ENCODE measurements at regions not wholly inside any gene's neighbourhood (a gene's known extent, or its start where the extent isn't known, plus 50 kb on each side); places are given as distances from the start of the nearest gene placed in this dataset.

DNA sequence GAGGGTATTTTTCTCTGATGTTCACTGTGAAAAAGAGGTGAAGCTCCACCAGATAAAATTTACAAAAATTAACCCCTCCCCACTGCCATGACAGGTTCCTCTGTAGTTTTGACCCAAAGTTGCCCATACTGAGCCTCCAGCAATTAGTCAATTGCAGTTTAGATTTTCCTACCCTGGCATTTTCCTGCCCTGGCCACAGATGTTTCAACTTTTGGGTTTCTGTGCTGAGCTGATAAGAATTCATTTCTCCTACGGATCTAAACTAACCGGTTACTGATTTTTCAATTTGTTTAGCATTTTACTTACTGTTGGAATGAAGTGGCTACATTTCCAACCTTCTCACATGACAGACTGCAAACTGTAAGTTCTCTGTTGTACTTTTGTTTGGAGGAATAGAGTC lies 1346.1 kb upstream of the EPHA6 start:
- Histone ChIP-seq H3K4me3 (ENCODE audit: insufficient read length, low read depth) (no peak overlapping the region), H3K4me1 (ENCODE audit: insufficient read depth, insufficient read length) (no peaks in the 10 kb centered on the region), H3K27me3 (ENCODE audit: insufficient read depth, insufficient read length) (no peaks in the 10 kb centered on the region), H3K9me3 (ENCODE audit: insufficient read depth, low read length) (no peaks in the 10 kb centered on the region; the same call in 1 of the 2 replicates), H3K36me3 (ENCODE audit: insufficient read depth, insufficient read length, low read length) (no peaks in the 10 kb centered on the region), H3K9ac (ENCODE audit: insufficient read length, low read depth) (no peak overlapping the region)
- no peak for DNase-seq (ENCODE audit: low read depth, low spot score)
- no peak for TF ChIP-seq YY1 (IDR thresholded peaks at IDR 0.05; ENCODE audit: insufficient read depth, insufficient read length)
- no peak for TF ChIP-seq SUZ12 (IDR thresholded peaks at IDR 0.05; ENCODE audit: extremely low read depth, insufficient read depth, insufficient read length)
- TF ChIP-seq ZNF274 (IDR thresholded peaks at IDR 0.05; ENCODE audit: low read depth, low read length), result no peak

DNA sequence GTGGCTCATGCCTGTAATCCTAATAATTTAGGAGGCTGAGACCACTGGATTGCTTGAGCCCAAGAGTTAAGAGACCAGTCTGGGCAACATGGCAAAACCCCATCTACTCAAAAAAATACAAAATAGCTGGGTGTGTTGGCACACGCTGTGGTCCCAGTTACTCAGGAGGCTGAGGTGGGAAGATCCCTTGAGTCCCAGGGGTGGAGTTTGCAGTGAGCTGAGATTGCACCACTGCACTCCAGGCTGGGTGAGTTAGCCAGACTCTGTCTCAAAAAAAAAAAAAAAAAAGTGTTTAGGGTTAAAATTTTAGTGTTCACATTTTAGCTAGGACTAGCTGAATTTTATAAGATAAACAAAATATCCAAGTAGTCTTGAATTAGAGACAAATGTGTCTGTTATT lies 1340.1 kb upstream of the EPHA6 start:
- no peak for TF ChIP-seq SUZ12 (IDR thresholded peaks at IDR 0.05; ENCODE audit: extremely low read depth, insufficient read depth, insufficient read length)
- no peak for TF ChIP-seq YY1 (IDR thresholded peaks at IDR 0.05; ENCODE audit: insufficient read depth, insufficient read length)

DNA sequence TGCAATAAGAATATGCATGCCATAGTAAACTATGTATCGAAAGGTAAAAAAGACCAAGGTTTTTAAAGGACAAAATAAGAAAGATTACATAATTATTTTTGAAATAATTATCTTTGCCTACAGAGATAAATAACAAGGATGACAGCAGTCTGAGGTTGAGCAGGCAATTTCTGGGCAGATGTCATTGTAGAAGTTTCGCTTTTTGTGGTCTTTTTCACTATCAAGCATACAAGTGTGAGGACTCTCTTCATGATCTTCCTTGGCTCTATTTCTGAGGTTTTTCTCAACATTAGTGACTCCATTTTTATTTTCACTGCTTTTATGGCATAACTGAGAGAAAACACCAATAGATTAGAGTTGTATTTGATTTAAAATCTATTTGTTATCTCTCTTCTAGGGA lies 1337.9 kb upstream of the EPHA6 start:
- TF ChIP-seq ZNF274 (IDR thresholded peaks at IDR 0.05; ENCODE audit: low read depth, low read length), result no peak
- TF ChIP-seq YY1 (IDR thresholded peaks at IDR 0.05; ENCODE audit: insufficient read depth, insufficient read length), result no peak
- no peak for TF ChIP-seq SUZ12 (IDR thresholded peaks at IDR 0.05; ENCODE audit: extremely low read depth, insufficient read depth, insufficient read length)
- Histone ChIP-seq H3K4me3 (ENCODE audit: insufficient read length, low read depth) (no peak overlapping the region), H3K9ac (ENCODE audit: insufficient read length, low read depth) (no peak overlapping the region), H3K9me3 (ENCODE audit: insufficient read depth, low read length) (no peaks in the 10 kb centered on the region), H3K4me1 (ENCODE audit: insufficient read depth, insufficient read length) (no peaks in the 10 kb centered on the region), H3K36me3 (ENCODE audit: insufficient read depth, insufficient read length, low read length) (no peaks in the 10 kb centered on the region), H3K27me3 (ENCODE audit: insufficient read depth, insufficient read length) (no peaks in the 10 kb centered on the region)
- no peak for DNase-seq (ENCODE audit: low read depth, low spot score)

More for the DNA sequence above, 1340.1 kb upstream of the EPHA6 start:
- no peak overlapping the region for H3K4me3 ChIP-seq (ENCODE audit: insufficient read length, low read depth)
- H3K4me1 ChIP-seq (ENCODE audit: insufficient read depth, insufficient read length), result no peaks in the 10 kb centered on the region
- H3K27me3 ChIP-seq (ENCODE audit: insufficient read depth, insufficient read length), result no peaks in the 10 kb centered on the region
- H3K9me3 ChIP-seq (ENCODE audit: insufficient read depth, low read length), result no peaks in the 10 kb centered on the region
- no peak overlapping the region for H3K9ac ChIP-seq (ENCODE audit: insufficient read length, low read depth)
- H3K36me3 ChIP-seq (ENCODE audit: insufficient read depth, insufficient read length, low read length), result no peaks in the 10 kb centered on the region
- DNase-seq (ENCODE audit: low read depth, low spot score), result no peak

DNA sequence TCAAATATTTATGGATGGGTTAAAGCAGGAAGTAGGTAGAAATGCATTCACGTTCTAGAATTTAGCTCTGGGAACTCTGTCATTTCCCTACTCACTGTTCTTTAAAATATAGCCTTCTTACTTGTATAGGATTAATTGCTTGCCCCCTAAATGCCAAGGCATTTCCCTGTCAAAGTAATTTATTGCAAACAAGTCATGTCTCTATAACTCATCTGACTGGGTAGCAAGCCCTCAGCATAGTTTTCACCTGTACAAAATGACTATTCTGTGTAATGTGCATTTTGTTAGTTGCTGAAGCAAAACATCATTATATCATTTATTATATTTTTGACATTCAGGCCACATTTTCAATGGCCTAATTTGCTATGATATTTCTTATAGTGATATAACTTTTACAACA lies 1308.2 kb upstream of the EPHA6 start:
- DNase-seq (ENCODE audit: low read depth, low spot score), result no peak
- Histone ChIP-seq H3K4me1 (ENCODE audit: insufficient read depth, insufficient read length) (no peaks in the 10 kb centered on the region), H3K36me3 (ENCODE audit: insufficient read depth, insufficient read length, low read length) (no peaks in the 10 kb centered on the region), H3K9me3 (ENCODE audit: insufficient read depth, low read length) (peaks cover 9% of the 10 kb centered on the region; the same call in 1 of the 2 replicates), H3K9ac (ENCODE audit: insufficient read length, low read depth) (no peak overlapping the region), H3K27me3 (ENCODE audit: insufficient read depth, insufficient read length) (no peaks in the 10 kb centered on the region), H3K4me3 (ENCODE audit: insufficient read length, low read depth) (no peak overlapping the region)
- TF ChIP-seq YY1 (IDR thresholded peaks at IDR 0.05; ENCODE audit: insufficient read depth, insufficient read length) (no peak), SUZ12 (IDR thresholded peaks at IDR 0.05; ENCODE audit: extremely low read depth, insufficient read depth, insufficient read length) (no peak), ZNF274 (IDR thresholded peaks at IDR 0.05; ENCODE audit: low read depth, low read length) (no peak)

DNA sequence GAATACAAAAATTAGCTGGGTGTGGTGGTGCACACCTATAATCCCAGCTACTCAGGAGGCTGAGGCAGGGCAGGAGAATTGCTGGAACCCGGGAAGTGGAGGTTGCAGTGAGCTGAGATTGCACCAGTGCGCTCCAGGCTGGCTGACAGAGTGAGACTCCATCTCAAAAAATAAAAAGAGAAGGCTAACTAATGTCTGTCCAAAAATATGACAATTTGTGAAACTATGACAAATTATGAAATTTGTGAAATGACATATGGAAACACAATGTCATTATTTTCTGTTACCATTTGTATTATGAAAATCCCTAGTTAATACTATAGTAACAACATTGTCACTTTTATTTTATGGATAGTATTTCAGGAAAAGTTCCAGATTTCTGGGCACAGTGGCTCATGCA lies 1306.3 kb upstream of the EPHA6 start:
- H3K9me3 ChIP-seq (ENCODE audit: insufficient read depth, low read length), result peaks cover 9% of the 10 kb centered on the region; the same call in 1 of the 2 replicates
- H3K9ac ChIP-seq (ENCODE audit: insufficient read length, low read depth), result no peak overlapping the region
- no peaks in the 10 kb centered on the region for H3K27me3 ChIP-seq (ENCODE audit: insufficient read depth, insufficient read length)
- no peak for DNase-seq (ENCODE audit: low read depth, low spot score)
- no peaks in the 10 kb centered on the region for H3K36me3 ChIP-seq (ENCODE audit: insufficient read depth, insufficient read length, low read length)
- TF ChIP-seq ZNF274 (IDR thresholded peaks at IDR 0.05; ENCODE audit: low read depth, low read length), result no peak
- TF ChIP-seq SUZ12 (IDR thresholded peaks at IDR 0.05; ENCODE audit: extremely low read depth, insufficient read depth, insufficient read length), result no peak
- TF ChIP-seq YY1 (IDR thresholded peaks at IDR 0.05; ENCODE audit: insufficient read depth, insufficient read length), result no peak
- no peaks in the 10 kb centered on the region for H3K4me1 ChIP-seq (ENCODE audit: insufficient read depth, insufficient read length)
- no peak overlapping the region for H3K4me3 ChIP-seq (ENCODE audit: insufficient read length, low read depth)

DNA sequence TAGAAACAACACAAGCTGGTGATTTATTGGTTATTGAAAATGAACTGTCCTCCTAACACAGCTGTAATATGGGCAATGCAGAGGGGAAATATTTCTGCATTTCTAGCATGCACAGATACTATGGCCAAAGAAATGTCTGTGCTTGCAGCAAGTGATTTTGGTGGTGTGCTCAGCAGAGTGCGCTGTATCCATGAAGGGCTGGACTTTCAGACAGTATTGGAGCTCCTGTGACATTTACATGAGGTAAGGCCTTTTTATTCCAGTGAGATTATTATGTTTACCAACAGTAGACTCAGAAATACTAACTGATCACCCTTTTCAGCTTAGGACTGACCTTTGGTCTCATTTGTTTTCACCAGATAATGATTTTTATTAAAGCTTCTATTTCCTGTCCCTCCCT lies 1302.6 kb upstream of the EPHA6 start:
- Histone ChIP-seq H3K4me3 (ENCODE audit: insufficient read length, low read depth) (no peak overlapping the region), H3K9ac (ENCODE audit: insufficient read length, low read depth) (no peak overlapping the region), H3K36me3 (ENCODE audit: insufficient read depth, insufficient read length, low read length) (no peaks in the 10 kb centered on the region), H3K4me1 (ENCODE audit: insufficient read depth, insufficient read length) (no peaks in the 10 kb centered on the region), H3K27me3 (ENCODE audit: insufficient read depth, insufficient read length) (no peaks in the 10 kb centered on the region), H3K9me3 (ENCODE audit: insufficient read depth, low read length) (peaks cover 9% of the 10 kb centered on the region; the same call in 1 of the 2 replicates)
- DNase-seq (ENCODE audit: low read depth, low spot score), result no peak
- no peak for TF ChIP-seq YY1 (IDR thresholded peaks at IDR 0.05; ENCODE audit: insufficient read depth, insufficient read length)

DNA sequence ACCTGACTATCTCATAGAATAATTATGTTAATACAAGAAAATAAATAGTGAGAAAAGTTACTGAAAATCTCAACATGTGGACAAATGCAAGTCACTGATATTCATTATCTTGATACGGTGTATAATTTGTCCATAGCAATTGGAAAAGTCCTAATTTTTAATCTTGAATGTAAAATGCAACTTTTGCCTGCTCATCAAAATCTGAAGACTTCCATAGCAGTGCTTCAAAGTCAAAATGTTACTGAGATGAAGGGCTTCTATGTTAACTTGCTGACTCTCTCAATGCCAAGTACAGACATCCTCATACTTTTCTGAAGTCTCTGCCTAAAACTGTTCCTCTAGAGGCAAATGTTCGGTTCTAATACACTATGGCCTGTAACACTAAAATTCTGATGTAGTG lies 1300.1 kb upstream of the EPHA6 start:
- Histone ChIP-seq H3K4me1 (ENCODE audit: insufficient read depth, insufficient read length) (no peaks in the 10 kb centered on the region), H3K4me3 (ENCODE audit: insufficient read length, low read depth) (no peak overlapping the region), H3K36me3 (ENCODE audit: insufficient read depth, insufficient read length, low read length) (no peaks in the 10 kb centered on the region), H3K9ac (ENCODE audit: insufficient read length, low read depth) (no peak overlapping the region), H3K9me3 (ENCODE audit: insufficient read depth, low read length) (peaks cover 9% of the 10 kb centered on the region; the same call in 1 of the 2 replicates), H3K27me3 (ENCODE audit: insufficient read depth, insufficient read length) (no peaks in the 10 kb centered on the region)
- no peak for DNase-seq (ENCODE audit: low read depth, low spot score)
- TF ChIP-seq YY1 (IDR thresholded peaks at IDR 0.05; ENCODE audit: insufficient read depth, insufficient read length) (no peak), SUZ12 (IDR thresholded peaks at IDR 0.05; ENCODE audit: extremely low read depth, insufficient read depth, insufficient read length) (no peak), ZNF274 (IDR thresholded peaks at IDR 0.05; ENCODE audit: low read depth, low read length) (no peak)

DNA sequence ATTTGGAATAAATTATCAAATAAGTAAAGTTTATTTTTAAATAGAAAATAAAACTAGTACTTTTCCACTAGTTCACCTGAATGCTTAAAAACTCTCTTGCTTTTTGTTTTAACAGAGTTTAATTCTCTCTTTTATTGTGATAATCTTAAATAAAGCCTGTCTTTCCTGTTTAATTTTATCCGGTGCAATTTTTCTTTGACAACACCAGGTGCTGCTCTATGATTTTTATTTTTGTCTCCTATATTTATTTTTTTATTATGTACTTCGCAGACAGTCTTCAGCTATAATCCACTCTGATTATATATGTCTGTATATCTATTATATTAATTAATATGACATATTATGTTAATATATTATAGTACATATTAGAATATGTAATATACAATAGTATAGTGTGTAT lies 1293.0 kb upstream of the EPHA6 start:
- TF ChIP-seq SUZ12 (IDR thresholded peaks at IDR 0.05; ENCODE audit: extremely low read depth, insufficient read depth, insufficient read length) (no peak), ZNF274 (IDR thresholded peaks at IDR 0.05; ENCODE audit: low read depth, low read length) (no peak), YY1 (IDR thresholded peaks at IDR 0.05; ENCODE audit: insufficient read depth, insufficient read length) (no peak)
- H3K4me3 ChIP-seq (ENCODE audit: insufficient read length, low read depth), result no peak overlapping the region
- no peaks in the 10 kb centered on the region for H3K4me1 ChIP-seq (ENCODE audit: insufficient read depth, insufficient read length)
- no peaks in the 10 kb centered on the region for H3K36me3 ChIP-seq (ENCODE audit: insufficient read depth, insufficient read length, low read length)
- no peaks in the 10 kb centered on the region for H3K9me3 ChIP-seq (ENCODE audit: insufficient read depth, low read length)
- DNase-seq (ENCODE audit: low read depth, low spot score), result no peak
- H3K27me3 ChIP-seq (ENCODE audit: insufficient read depth, insufficient read length), result no peaks in the 10 kb centered on the region
- no peak overlapping the region for H3K9ac ChIP-seq (ENCODE audit: insufficient read length, low read depth)
